ENCODE measurements at regions not wholly inside any gene's neighbourhood (a gene's known extent, or its start where the extent isn't known, plus 50 kb on each side); places are given as distances from the start of the nearest gene placed in this dataset.

DNA sequence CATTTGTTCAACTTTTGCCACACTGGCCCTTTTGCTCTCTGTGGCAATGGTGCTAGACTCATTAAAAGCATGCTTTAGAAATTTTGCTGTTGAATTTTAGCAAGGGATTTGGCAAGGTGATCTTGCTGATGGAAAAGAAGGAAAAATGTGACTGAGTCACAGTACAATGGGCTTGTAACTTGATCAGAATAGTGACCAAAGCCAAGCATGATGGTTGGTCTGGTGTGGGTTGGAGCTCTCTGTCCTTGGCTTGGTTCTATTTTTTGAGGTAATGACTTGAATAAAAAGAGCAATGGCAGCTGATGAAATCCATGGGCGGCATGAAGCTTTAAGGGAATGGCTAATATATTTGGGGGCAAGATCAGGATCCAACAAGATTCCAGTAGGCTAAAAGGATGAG, 114.4 kb upstream of the ZNF366 start:
- TF ChIP-seq, protein P1, sequence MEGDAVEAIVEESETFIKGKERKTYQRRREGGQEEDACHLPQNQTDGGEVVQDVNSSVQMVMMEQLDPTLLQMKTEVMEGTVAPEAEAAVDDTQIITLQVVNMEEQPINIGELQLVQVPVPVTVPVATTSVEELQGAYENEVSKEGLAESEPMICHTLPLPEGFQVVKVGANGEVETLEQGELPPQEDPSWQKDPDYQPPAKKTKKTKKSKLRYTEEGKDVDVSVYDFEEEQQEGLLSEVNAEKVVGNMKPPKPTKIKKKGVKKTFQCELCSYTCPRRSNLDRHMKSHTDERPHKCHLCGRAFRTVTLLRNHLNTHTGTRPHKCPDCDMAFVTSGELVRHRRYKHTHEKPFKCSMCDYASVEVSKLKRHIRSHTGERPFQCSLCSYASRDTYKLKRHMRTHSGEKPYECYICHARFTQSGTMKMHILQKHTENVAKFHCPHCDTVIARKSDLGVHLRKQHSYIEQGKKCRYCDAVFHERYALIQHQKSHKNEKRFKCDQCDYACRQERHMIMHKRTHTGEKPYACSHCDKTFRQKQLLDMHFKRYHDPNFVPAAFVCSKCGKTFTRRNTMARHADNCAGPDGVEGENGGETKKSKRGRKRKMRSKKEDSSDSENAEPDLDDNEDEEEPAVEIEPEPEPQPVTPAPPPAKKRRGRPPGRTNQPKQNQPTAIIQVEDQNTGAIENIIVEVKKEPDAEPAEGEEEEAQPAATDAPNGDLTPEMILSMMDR (IDR thresholded peaks at IDR 0.05), result no peak
- no peak for TF ChIP-seq POLR2AphosphoS5 (IDR thresholded peaks at IDR 0.05)

Measured in breast epithelium (tissue), 3 donors.